Right ventricle myocardium superior (tissue), 1 donor: ENCODE measurements at regions not wholly inside any gene's neighbourhood (a gene's known extent, or its start where the extent isn't known, plus 50 kb on each side); places are given as distances from the start of the nearest gene placed in this dataset.
A peak's percentile ranks its signal among the peaks of the same experiment; 100 is the strongest.

Source experiments
- ATAC-seq: fragments of 200-7000 bp; cut with Tn5 transposase; one replicate; pipeline ENCODE4 v1.9.1; 2020; ENCODE audit warnings: mild to moderate bottlenecking; ENCODE audit not compliant: poor library complexity
- DNase-seq: peaks from one replicate; pipeline ENCODE4 v3.0.0-alpha.2; 2020
- intact Hi-C: fragments of 100-400 bp; cut with DNase I; formaldehyde crosslinking; loops from one replicate; pipeline ENCODE4 v1.11.2; 2022
- donor health status: DM: no; HTN: yes; CAD: no; lungs with severe emphysema.

- no peak for DNase-seq
- intact Hi-C loops: no loop called here
- ATAC-seq: no peak
Observed at GRCh38 chr1:220331318-220331717, 59.1 kb upstream of the RAB3GAP2 start.

GRCh38 chr1:220330265-220330664 is 58.0 kb upstream of the RAB3GAP2 start:
- ATAC-seq (no peak), DNase-seq (no peak)
- intact Hi-C loops: no loop called here

GRCh38 chr1:220327106-220327505 is 54.9 kb upstream of the RAB3GAP2 start:
- no peak for DNase-seq
- intact Hi-C loops: no loop called here
- no peak for ATAC-seq

GRCh38 chr1:220326578-220326977 is 54.3 kb upstream of the RAB3GAP2 start:
- intact Hi-C loops: no loop called here
- DNase-seq (no peak), ATAC-seq (peak; percentile 44)

GRCh38 chr1:220325306-220325995 is 53.2 kb upstream of the RAB3GAP2 start:
- ATAC-seq: no peak
- DNase-seq: no peak
- intact Hi-C loops: no loop called here

GRCh38 chr1:220323717-220324116 is 51.5 kb upstream of the RAB3GAP2 start:
- intact Hi-C loops: no loop called here
- DNase-seq (no peak), ATAC-seq (peak; percentile 82)

- intact Hi-C loops: no loop called here
- no peak for DNase-seq
- ATAC-seq: no peak
Observed at GRCh38 chr1:220322570-220322969, 50.3 kb upstream of the RAB3GAP2 start.
